HepG2 (cell line): ENCODE measurements at regions not wholly inside any gene's neighbourhood (a gene's known extent, or its start where the extent isn't known, plus 50 kb on each side); places are given as distances from the start of the nearest gene placed in this dataset.

Experiments
- ATAC-seq: fragments of 200-7000 bp; cut with Tn5 transposase; 3 replicates; pipeline ENCODE4 v1.9.1; 2020; ENCODE audit warnings: mild to moderate bottlenecking, moderate library complexity
- BruUV-seq: library from RNA; stranded (reverse); fragments of 400-500 nt; replicated peaks from 2 replicates; lab custom pipeline; 2021; lab: Mats Ljungman, UMichigan
- CTCF ChIA-PET: fragments of 300-600 bp; formaldehyde crosslinking; extraction: SDS; loops from one replicate; lab custom pipeline; 2021; ENCODE audit warnings: low total read pairs, inconsistent platforms, low intra/inter-chr PET ratio; lab: Yijun Ruan, JAX
- POLR2A ChIA-PET: fragments of 350-600 bp; sonication (Branson Sonifier 250); formaldehyde crosslinking; loops from one replicate; lab custom pipeline; 2020; ENCODE audit warnings: antibody characterized with exemption, inconsistent platforms; lab: Yijun Ruan, JAX
- DNase-seq: peaks from one replicate; pipeline ENCODE4 v3.0.0-alpha.2; 2015; ENCODE audit warnings: low spot score
- FAIRE-seq: peaks from 3 replicates; lab custom pipeline; 2011; peaks lifted over from hg19 to GRCh38; lab: Jason Lieb, UNC
- H2AFZ ChIP-seq: one replicate; pipeline ENCODE4 v1.6.1; 2011; ENCODE audit warnings: low read length, inconsistent platforms
- H3K27ac ChIP-seq: fragments of 300-600 bp; 3 replicates; pipeline ENCODE4 v1.8.0; 2011; ENCODE audit warnings: mixed run types, mild to moderate bottlenecking, mixed read lengths, low read length, inconsistent platforms; ENCODE audit not compliant: insufficient read depth; ENCODE audit errors: extremely low read length
- H3K27me3 ChIP-seq, 2 experiments: fragments of 200-600 bp in 1 of 2; 2 replicates in 1 of 2; 3 replicates in 1 of 2; pipeline versions ENCODE4 v1.6.0 to v1.8.0; 2011; ENCODE audit warnings: low read length in 2 of 2, mild to moderate bottlenecking in 2 of 2, moderate library complexity in 2 of 2, inconsistent platforms in 1 of 2; ENCODE audit not compliant: insufficient read depth in 2 of 2, control insufficient read depth in 1 of 2
- H3K36me3 ChIP-seq, 2 experiments: fragments of 200-600 bp in 1 of 2; replicated peaks in 1 of 2; 2 replicates in 1 of 2; 3 replicates in 1 of 2; pipeline versions ENCODE4 v1.5.1 to v1.8.0; 2011; ENCODE audit warnings: low read length in 2 of 2, inconsistent platforms in 1 of 2; ENCODE audit not compliant: insufficient read depth in 2 of 2, control insufficient read depth in 1 of 2
- H3K4me1 ChIP-seq: 2 replicates; pipeline ENCODE4 v1.5.1; 2012; ENCODE audit warnings: low read length, inconsistent platforms; ENCODE audit not compliant: insufficient read depth
- H3K4me2 ChIP-seq: 2 replicates; pipeline ENCODE4 v1.6.0; 2011; ENCODE audit warnings: low read depth, low read length, inconsistent platforms
- H3K4me3 ChIP-seq, 3 experiments: fragments of 200-600 bp in 1 of 3; sonication (generic), shearing (Covaris generic) in 1 of 3; replicated peaks in 1 of 3; 2 replicates each; pipeline ENCODE4 v1.5.1; 2011 to 2016; ENCODE audit warnings: low read length in 3 of 3, inconsistent platforms in 2 of 3, low read depth in 2 of 3, mild to moderate bottlenecking in 2 of 3, control low read depth in 1 of 3, mixed read lengths in 1 of 3; ENCODE audit not compliant: insufficient read depth in 1 of 3
- H3K79me2 ChIP-seq: one replicate; pipeline ENCODE4 v1.6.1; 2011; ENCODE audit warnings: low read length, inconsistent platforms; ENCODE audit not compliant: insufficient read depth
- H3K9ac ChIP-seq: 2 replicates; pipeline ENCODE4 v1.6.0; 2011; ENCODE audit warnings: mild to moderate bottlenecking, low read depth, low read length, inconsistent platforms; ENCODE audit not compliant: insufficient read depth
- H3K9me3 ChIP-seq: 2 replicates; pipeline ENCODE4 v1.5.1; 2012; ENCODE audit warnings: mild to moderate bottlenecking, low read length
- H4K20me1 ChIP-seq: 2 replicates; pipeline ENCODE4 v1.6.0; 2011; ENCODE audit warnings: inconsistent platforms, mild to moderate bottlenecking, low read length, moderate library complexity; ENCODE audit not compliant: insufficient read depth
- HCFC1 ChIP-seq: fragments of 150-350 bp; IDR thresholded peaks from 2 replicates; pipeline ENCODE4 v1.6.1; 2014; ENCODE audit warnings: low read depth, low read length
- IRX3 ChIP-seq: sonication (generic); formaldehyde crosslinking; IDR thresholded peaks from 2 replicates; pipeline ENCODE4 v1.8.1; 2023; ENCODE audit warnings: mild to moderate bottlenecking, low read depth, missing genetic modification reagents, borderline replicate concordance
- SOX13 ChIP-seq, 3 experiments: fragments of 450-650 bp in 1 of 3; sonication (generic) in 1 of 3; formaldehyde crosslinking in 1 of 3; IDR thresholded peaks in 2 of 3; conservative IDR thresholded peaks in 1 of 3; 2 replicates each; pipeline versions ENCODE4 v1.5.0 to v1.6.1; 2016 to 2020; ENCODE audit warnings: antibody characterized with exemption in 1 of 3, mild to moderate bottlenecking in 1 of 3, missing compliant biosample characterization in 1 of 3, missing genetic modification reagents in 1 of 3, moderate library complexity in 1 of 3
- in situ Hi-C: cut with HindIII; loops from 2 replicates; pipeline ENCODE4 v1.10.0; 2017; ENCODE audit warnings: low pct_unique_long_range_greater_than_20kb; ENCODE audit not compliant: extremely low pct_ligation_motif_present
- intact Hi-C: fragments of 100-400 bp; cut with micrococcal nuclease; formaldehyde crosslinking; loops from one replicate; pipeline ENCODE4 v1.10.0; 2022; ENCODE audit not compliant: unreplicated experiment
- TF ChIP-seq, protein P1 (sequence below): IDR thresholded peaks from 2 replicates; pipeline ENCODE4 v1.6.1; 2012; ENCODE audit warnings: low read length, improper control_type of control experiment
- TF ChIP-seq, protein P2 (sequence below): IDR thresholded peaks from 2 replicates; pipeline ENCODE4 v1.6.1; 2016; ENCODE audit warnings: missing compliant biosample characterization, missing genetic modification reagents, borderline replicate concordance

DNA sequence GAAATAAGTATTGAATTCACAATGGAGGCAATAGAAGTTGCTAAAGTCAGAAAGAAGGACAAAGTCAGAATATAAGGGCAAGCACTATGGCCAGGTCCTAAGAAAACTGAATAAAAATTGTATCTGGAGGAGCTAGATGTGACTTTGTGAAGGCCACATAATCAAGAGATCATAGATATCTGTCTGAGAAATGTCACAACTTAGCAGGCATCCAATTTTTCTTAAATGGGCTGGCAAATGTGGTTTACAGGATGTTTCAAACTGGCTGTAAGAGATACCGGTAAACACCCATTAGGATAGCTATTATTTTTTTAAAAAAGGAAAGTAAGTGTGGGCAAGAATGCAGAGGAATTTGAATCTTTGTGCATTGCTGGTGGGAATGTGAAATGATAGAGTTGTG lies 303.1 kb upstream of the CHORDC1 start (continued):
- TF ChIP-seq, protein P1, sequence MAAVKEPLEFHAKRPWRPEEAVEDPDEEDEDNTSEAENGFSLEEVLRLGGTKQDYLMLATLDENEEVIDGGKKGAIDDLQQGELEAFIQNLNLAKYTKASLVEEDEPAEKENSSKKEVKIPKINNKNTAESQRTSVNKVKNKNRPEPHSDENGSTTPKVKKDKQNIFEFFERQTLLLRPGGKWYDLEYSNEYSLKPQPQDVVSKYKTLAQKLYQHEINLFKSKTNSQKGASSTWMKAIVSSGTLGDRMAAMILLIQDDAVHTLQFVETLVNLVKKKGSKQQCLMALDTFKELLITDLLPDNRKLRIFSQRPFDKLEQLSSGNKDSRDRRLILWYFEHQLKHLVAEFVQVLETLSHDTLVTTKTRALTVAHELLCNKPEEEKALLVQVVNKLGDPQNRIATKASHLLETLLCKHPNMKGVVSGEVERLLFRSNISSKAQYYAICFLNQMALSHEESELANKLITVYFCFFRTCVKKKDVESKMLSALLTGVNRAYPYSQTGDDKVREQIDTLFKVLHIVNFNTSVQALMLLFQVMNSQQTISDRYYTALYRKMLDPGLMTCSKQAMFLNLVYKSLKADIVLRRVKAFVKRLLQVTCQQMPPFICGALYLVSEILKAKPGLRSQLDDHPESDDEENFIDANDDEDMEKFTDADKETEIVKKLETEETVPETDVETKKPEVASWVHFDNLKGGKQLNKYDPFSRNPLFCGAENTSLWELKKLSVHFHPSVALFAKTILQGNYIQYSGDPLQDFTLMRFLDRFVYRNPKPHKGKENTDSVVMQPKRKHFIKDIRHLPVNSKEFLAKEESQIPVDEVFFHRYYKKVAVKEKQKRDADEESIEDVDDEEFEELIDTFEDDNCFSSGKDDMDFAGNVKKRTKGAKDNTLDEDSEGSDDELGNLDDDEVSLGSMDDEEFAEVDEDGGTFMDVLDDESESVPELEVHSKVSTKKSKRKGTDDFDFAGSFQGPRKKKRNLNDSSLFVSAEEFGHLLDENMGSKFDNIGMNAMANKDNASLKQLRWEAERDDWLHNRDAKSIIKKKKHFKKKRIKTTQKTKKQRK, result no peak
- TF ChIP-seq, all 625 proteins: peak for 0

DNA sequence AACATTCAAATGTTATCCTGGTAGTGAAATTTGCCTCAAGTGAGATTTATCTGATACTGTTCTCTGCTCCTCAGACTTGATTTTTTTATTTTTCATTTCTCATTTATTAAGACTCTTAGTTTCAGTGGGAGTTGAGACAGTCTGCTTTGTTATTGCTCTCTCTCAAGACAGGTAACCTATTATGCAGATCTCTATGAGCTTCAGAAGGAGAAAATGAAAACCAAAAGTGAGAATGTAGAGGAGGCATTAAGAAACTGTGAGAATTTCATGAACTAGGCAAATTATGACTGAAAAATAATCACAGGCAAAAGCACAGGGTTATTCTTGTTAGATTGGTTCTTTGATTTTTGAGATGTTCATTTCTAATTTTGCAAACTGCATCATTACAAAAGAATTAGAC lies 290.0 kb upstream of the CHORDC1 start:
- H3K36me3 ChIP-seq, result no peaks in the 10 kb centered on the region
- H3K27me3 ChIP-seq, result no peaks in the 10 kb centered on the region
- H3K4me1 ChIP-seq, result no peaks in the 10 kb centered on the region
- no peak overlapping the region for H3K4me3 ChIP-seq
- no peak for DNase-seq
- H3K9me3 ChIP-seq, result no peaks in the 10 kb centered on the region
- no TSS peak for BruUV-seq
- H2AFZ ChIP-seq, result no peak overlapping the region
- H3K79me2 ChIP-seq, result no peaks in the 10 kb centered on the region
- TF ChIP-seq HCFC1 (no peak), IRX3 (no peak), SOX13 (IDR thresholded peaks at IDR 0.05) (no peak), SOX13 (CRISPR knock-in tag; conservative IDR thresholded peaks at IDR 0.05 in 1 of 2, IDR thresholded peaks at IDR 0.05 in 1 of 2) (no peak)
- TF ChIP-seq, protein P2, sequence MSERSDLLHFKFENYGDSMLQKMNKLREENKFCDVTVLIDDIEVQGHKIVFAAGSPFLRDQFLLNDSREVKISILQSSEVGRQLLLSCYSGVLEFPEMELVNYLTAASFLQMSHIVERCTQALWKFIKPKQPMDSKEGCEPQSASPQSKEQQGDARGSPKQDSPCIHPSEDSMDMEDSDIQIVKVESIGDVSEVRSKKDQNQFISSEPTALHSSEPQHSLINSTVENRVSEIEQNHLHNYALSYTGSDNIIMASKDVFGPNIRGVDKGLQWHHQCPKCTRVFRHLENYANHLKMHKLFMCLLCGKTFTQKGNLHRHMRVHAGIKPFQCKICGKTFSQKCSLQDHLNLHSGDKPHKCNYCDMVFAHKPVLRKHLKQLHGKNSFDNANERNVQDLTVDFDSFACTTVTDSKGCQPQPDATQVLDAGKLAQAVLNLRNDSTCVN (CRISPR knock-in tag), result no peak
- intact Hi-C loops (no loop called here), in situ Hi-C loops (no loop called here)
- H3K4me2 ChIP-seq, result no peak overlapping the region
- ATAC-seq, result no peak
- no peak for FAIRE-seq
- no peak overlapping the region for H3K27ac ChIP-seq
- ChIA-PET CTCF (no interaction called here), POLR2A (no interaction called here)
- no peak overlapping the region for H3K9ac ChIP-seq
- H4K20me1 ChIP-seq, result no peaks in the 10 kb centered on the region
